ENCODE measurements at regions not wholly inside any gene's neighbourhood (a gene's known extent, or its start where the extent isn't known, plus 50 kb on each side); places are given as distances from the start of the nearest gene placed in this dataset.

DNA sequence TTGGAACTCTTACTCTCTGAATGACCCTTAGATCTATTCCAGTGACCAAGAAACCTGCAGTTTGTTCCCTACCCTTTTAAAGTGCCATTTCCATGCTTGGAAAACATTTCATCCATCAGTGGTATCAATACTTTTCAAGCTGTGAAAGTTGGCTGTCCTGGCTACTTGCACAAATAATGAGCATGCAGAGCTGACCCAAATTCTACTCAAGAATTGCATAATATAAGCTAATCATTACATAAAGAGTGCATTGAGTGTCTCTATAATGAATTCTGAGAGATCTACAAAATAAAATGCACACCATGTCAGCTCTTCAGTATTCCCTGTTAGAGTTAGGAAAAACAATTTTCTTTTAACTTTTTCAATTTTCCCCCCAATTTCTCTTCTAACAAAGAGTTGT is 181.3 kb upstream of the HS3ST5 start:
- H3K27ac Mint-ChIP-seq (ENCODE audit: unreplicated experiment) = no peak overlapping the region
- H3K4me3 Mint-ChIP-seq (ENCODE audit: unreplicated experiment) = no peak overlapping the region
- TF ChIP-seq CTCF (IDR thresholded peaks at IDR 0.05; ENCODE audit: partially characterized antibody, unreplicated experiment) = no peak

DNA sequence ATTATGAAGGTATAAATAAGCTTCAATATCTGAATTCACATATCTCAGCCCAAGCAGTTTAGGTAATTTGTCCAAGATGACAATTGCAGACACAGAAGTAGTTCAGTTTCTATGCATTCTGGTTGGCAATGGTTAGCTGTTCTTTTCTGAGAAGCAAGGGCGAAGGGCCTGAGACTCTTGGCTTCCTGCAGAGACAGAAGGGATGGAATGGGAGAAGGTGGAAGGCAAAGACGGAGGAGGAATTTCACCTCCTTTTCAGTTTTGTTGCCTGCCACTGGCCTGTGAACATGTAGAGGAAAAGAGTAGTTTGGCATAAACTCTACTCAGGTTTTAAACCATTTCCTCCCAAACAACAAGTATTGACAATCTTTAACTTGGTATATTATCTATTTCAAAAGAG is 180.7 kb upstream of the HS3ST5 start:
- no peak for TF ChIP-seq CTCF (IDR thresholded peaks at IDR 0.05; ENCODE audit: partially characterized antibody, unreplicated experiment)
- Mint-ChIP-seq H3K9me3 (ENCODE audit: unreplicated experiment) (no peaks in the 10 kb centered on the region), H3K36me3 (ENCODE audit: unreplicated experiment) (no peaks in the 10 kb centered on the region), H3K27ac (ENCODE audit: unreplicated experiment) (no peak overlapping the region), H3K27me3 (ENCODE audit: unreplicated experiment) (no peaks in the 10 kb centered on the region), H3K4me3 (ENCODE audit: unreplicated experiment) (no peak overlapping the region), H3K4me1 (ENCODE audit: low read depth, unreplicated experiment) (peaks cover 5% of the 10 kb centered on the region)
- no peak for DNase-seq

More for the DNA sequence above, 181.3 kb upstream of the HS3ST5 start:
- DNase-seq = no peak
- Mint-ChIP-seq H3K36me3 (ENCODE audit: unreplicated experiment) (no peaks in the 10 kb centered on the region), H3K27me3 (ENCODE audit: unreplicated experiment) (no peaks in the 10 kb centered on the region), H3K9me3 (ENCODE audit: unreplicated experiment) (no peaks in the 10 kb centered on the region), H3K4me1 (ENCODE audit: low read depth, unreplicated experiment) (peaks cover 5% of the 10 kb centered on the region)

GRCh38 chr6:114521926-114522325 is 179.1 kb upstream of the HS3ST5 start:
- no peaks in the 10 kb centered on the region for H3K36me3 Mint-ChIP-seq (ENCODE audit: unreplicated experiment)
- H3K4me3 Mint-ChIP-seq (ENCODE audit: unreplicated experiment) = no peak overlapping the region
- H3K4me1 Mint-ChIP-seq (ENCODE audit: low read depth, unreplicated experiment) = peaks cover 5% of the 10 kb centered on the region
- no peaks in the 10 kb centered on the region for H3K9me3 Mint-ChIP-seq (ENCODE audit: unreplicated experiment)
- DNase-seq = no peak
- no peak overlapping the region for H3K27ac Mint-ChIP-seq (ENCODE audit: unreplicated experiment)
- H3K27me3 Mint-ChIP-seq (ENCODE audit: unreplicated experiment) = no peaks in the 10 kb centered on the region
- TF ChIP-seq CTCF (IDR thresholded peaks at IDR 0.05; ENCODE audit: partially characterized antibody, unreplicated experiment) = no peak

DNA sequence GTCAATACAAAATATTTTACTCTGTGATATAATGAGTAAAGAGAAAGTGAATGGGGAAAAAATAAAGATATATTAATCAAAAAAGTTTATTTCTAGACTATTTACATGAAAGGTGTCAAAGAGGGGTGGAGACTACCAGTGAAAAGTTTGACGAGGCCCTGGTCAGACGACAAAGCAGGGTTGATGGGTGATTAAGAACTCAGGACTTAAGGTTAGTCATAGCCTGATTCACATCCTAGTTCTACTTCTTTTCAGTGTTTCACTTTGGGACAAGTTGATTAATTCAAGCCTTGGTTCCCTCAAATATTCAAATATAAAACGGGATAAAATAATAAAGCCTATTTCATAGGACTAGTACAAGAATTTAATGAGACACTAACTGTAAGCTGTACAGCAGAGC is 178.2 kb upstream of the HS3ST5 start:
- no peak overlapping the region for H3K4me3 Mint-ChIP-seq (ENCODE audit: unreplicated experiment)
- DNase-seq = no peak
- no peak for TF ChIP-seq CTCF (IDR thresholded peaks at IDR 0.05; ENCODE audit: partially characterized antibody, unreplicated experiment)
- no peaks in the 10 kb centered on the region for H3K36me3 Mint-ChIP-seq (ENCODE audit: unreplicated experiment)
- no peaks in the 10 kb centered on the region for H3K27me3 Mint-ChIP-seq (ENCODE audit: unreplicated experiment)
- no peak overlapping the region for H3K27ac Mint-ChIP-seq (ENCODE audit: unreplicated experiment)
- H3K9me3 Mint-ChIP-seq (ENCODE audit: unreplicated experiment) = no peaks in the 10 kb centered on the region
- H3K4me1 Mint-ChIP-seq (ENCODE audit: low read depth, unreplicated experiment) = peaks cover 5% of the 10 kb centered on the region

DNA sequence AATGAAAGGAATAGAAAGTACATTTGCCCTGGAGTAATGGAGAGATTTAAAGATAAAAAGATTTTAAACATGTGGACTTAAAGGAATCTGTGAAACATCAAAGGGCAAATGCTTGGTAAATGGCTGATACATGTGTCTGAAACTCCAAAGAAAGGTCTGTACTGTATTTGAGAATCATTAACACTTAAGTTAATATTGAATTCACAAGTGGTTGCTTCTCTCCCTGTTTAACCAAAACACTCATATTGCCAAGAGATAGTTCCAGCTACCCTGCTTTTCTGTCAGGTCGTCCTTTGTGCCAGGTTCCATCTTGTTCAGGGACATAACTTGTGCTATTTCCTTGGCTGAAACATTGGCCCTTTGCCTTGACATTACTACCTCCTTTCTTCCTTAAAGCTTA is 171.3 kb upstream of the HS3ST5 start:
- H3K9me3 Mint-ChIP-seq (ENCODE audit: unreplicated experiment) = no peaks in the 10 kb centered on the region
- no peak for TF ChIP-seq CTCF (IDR thresholded peaks at IDR 0.05; ENCODE audit: partially characterized antibody, unreplicated experiment)
- no peak overlapping the region for H3K4me3 Mint-ChIP-seq (ENCODE audit: unreplicated experiment)
- peaks cover 2% of the 10 kb centered on the region for H3K36me3 Mint-ChIP-seq (ENCODE audit: unreplicated experiment)
- H3K4me1 Mint-ChIP-seq (ENCODE audit: low read depth, unreplicated experiment) = no peaks in the 10 kb centered on the region
- H3K27ac Mint-ChIP-seq (ENCODE audit: unreplicated experiment) = no peak overlapping the region
- no peak for DNase-seq
- peaks cover 2% of the 10 kb centered on the region for H3K27me3 Mint-ChIP-seq (ENCODE audit: unreplicated experiment)
